Osteocyte (in vitro differentiated cells): ENCODE measurements at regions not wholly inside any gene's neighbourhood (a gene's known extent, or its start where the extent isn't known, plus 50 kb on each side); places are given as distances from the start of the nearest gene placed in this dataset.
A peak's percentile ranks its signal among the peaks of the same experiment; 100 is the strongest.

Source experiments
- DNase-seq: peaks from one replicate; pipeline ENCODE4 v3.0.0; 2021; ENCODE audit warnings: mixed read lengths; ENCODE audit not compliant: unreplicated experiment; ENCODE audit errors: extremely low spot score
- H3K27ac Mint-ChIP-seq: one replicate; pipeline ENCODE4 v1.8.0; 2021; ENCODE audit warnings: mild to moderate bottlenecking, mixed read lengths; ENCODE audit not compliant: unreplicated experiment
- H3K27me3 Mint-ChIP-seq: one replicate; pipeline ENCODE4 v1.8.0; 2021; ENCODE audit warnings: mixed read lengths; ENCODE audit not compliant: unreplicated experiment
- H3K36me3 Mint-ChIP-seq: one replicate; pipeline ENCODE4 v1.8.0; 2021; ENCODE audit warnings: mixed read lengths; ENCODE audit not compliant: unreplicated experiment
- H3K4me1 Mint-ChIP-seq: one replicate; pipeline ENCODE4 v1.8.0; 2021; ENCODE audit warnings: mixed read lengths; ENCODE audit not compliant: unreplicated experiment
- H3K4me3 Mint-ChIP-seq: one replicate; pipeline ENCODE4 v1.8.0; 2021; ENCODE audit warnings: mild to moderate bottlenecking, moderate library complexity, mixed read lengths; ENCODE audit not compliant: unreplicated experiment
- H3K9me3 Mint-ChIP-seq: one replicate; pipeline ENCODE4 v1.8.0; 2021; ENCODE audit warnings: mixed read lengths; ENCODE audit not compliant: unreplicated experiment
- CTCF ChIP-seq: fragments of 200-600 bp; sonication (generic); IDR thresholded peaks from 2 replicates; pipeline ENCODE4 v1.5.0; 2021; ENCODE audit warnings: antibody characterized with exemption, mild to moderate bottlenecking, moderate library complexity

- peak; percentile 65 for DNase-seq
- H3K9me3 Mint-ChIP-seq, result no peaks in the 10 kb centered on the region
- H3K27me3 Mint-ChIP-seq, result peaks cover 22% of the 10 kb centered on the region
- no peak overlapping the region for H3K4me3 Mint-ChIP-seq
- H3K27ac Mint-ChIP-seq, result no peak overlapping the region
- H3K36me3 Mint-ChIP-seq, result no peaks in the 10 kb centered on the region
- H3K4me1 Mint-ChIP-seq, result no peaks in the 10 kb centered on the region
- no peak for TF ChIP-seq CTCF
Measured at GRCh38 chr10:118952493-118953295, 76.8 kb upstream of the NANOS1 start.

GRCh38 chr10:118953598-118954393 is 75.7 kb upstream of the NANOS1 start:
- peak; percentile 60 for DNase-seq
- no peak for TF ChIP-seq CTCF
- peaks cover 22% of the 10 kb centered on the region for H3K27me3 Mint-ChIP-seq
- no peaks in the 10 kb centered on the region for H3K36me3 Mint-ChIP-seq
- no peak overlapping the region for H3K4me3 Mint-ChIP-seq
- no peaks in the 10 kb centered on the region for H3K9me3 Mint-ChIP-seq
- H3K4me1 Mint-ChIP-seq, result peaks cover 4% of the 10 kb centered on the region
- no peak overlapping the region for H3K27ac Mint-ChIP-seq

- Mint-ChIP-seq H3K36me3 (no peaks in the 10 kb centered on the region), H3K4me3 (no peak overlapping the region), H3K27me3 (peaks cover 22% of the 10 kb centered on the region), H3K9me3 (no peaks in the 10 kb centered on the region), H3K27ac (no peak overlapping the region), H3K4me1 (peaks cover 16% of the 10 kb centered on the region)
- no peak for TF ChIP-seq CTCF
- peak; percentile 23 for DNase-seq
Measured at GRCh38 chr10:118955531-118955930, 74.0 kb upstream of the NANOS1 start.

GRCh38 chr10:118955951-118956801 is 73.3 kb upstream of the NANOS1 start:
- Mint-ChIP-seq H3K27ac (no peak overlapping the region), H3K9me3 (no peaks in the 10 kb centered on the region), H3K4me1 (peaks cover 16% of the 10 kb centered on the region), H3K36me3 (no peaks in the 10 kb centered on the region), H3K4me3 (no peak overlapping the region), H3K27me3 (peaks cover 22% of the 10 kb centered on the region)
- peak; percentile 70 for DNase-seq
- TF ChIP-seq CTCF, result no peak
